MM.1S (cell line): ENCODE measurements at regions not wholly inside any gene's neighbourhood (a gene's known extent, or its start where the extent isn't known, plus 50 kb on each side); places are given as distances from the start of the nearest gene placed in this dataset.

Experiments
- DNase-seq: peaks from one replicate; pipeline ENCODE4 v3.0.0-alpha.2; 2015
- H2AFZ ChIP-seq: fragments of 300-600 bp; sonication (generic); 2 replicates; pipeline ENCODE4 v1.6.0; 2016; ENCODE audit warnings: antibody characterized with exemption, low read length
- H3F3A ChIP-seq: fragments of 300-600 bp; sonication (generic); 2 replicates; pipeline ENCODE4 v1.6.1; 2016; ENCODE audit warnings: mild to moderate bottlenecking, antibody characterized with exemption, low read length, moderate library complexity, mixed read lengths; ENCODE audit not compliant: insufficient read depth
- H3K27ac ChIP-seq: fragments of 300-600 bp; sonication (generic); 2 replicates; pipeline ENCODE4 v1.5.1; 2016; ENCODE audit warnings: mild to moderate bottlenecking, low read length
- H3K27me3 ChIP-seq: fragments of 300-600 bp; sonication (generic); replicated peaks from 2 replicates; pipeline ENCODE4 v1.6.0; 2016; ENCODE audit warnings: low read length; ENCODE audit not compliant: insufficient read depth
- H3K36me3 ChIP-seq: fragments of 300-600 bp; sonication (generic); replicated peaks from 2 replicates; pipeline ENCODE4 v1.6.1; 2016; ENCODE audit warnings: mild to moderate bottlenecking, low read length, mixed read lengths; ENCODE audit not compliant: insufficient read depth
- H3K4me1 ChIP-seq: fragments of 300-600 bp; sonication (generic); 2 replicates; pipeline ENCODE4 v1.6.1; 2016; ENCODE audit warnings: low read length, mixed read lengths
- H3K4me2 ChIP-seq: fragments of 300-600 bp; sonication (generic); 2 replicates; pipeline ENCODE4 v1.6.0; 2016; ENCODE audit warnings: low read depth, low read length
- H3K4me3 ChIP-seq: fragments of 300-600 bp; sonication (generic); 2 replicates; pipeline ENCODE4 v1.5.1; 2016; ENCODE audit warnings: low read length, mixed read lengths
- H3K79me2 ChIP-seq: fragments of 300-600 bp; sonication (generic); 2 replicates; pipeline ENCODE4 v1.6.1; 2016; ENCODE audit warnings: mixed run types, low read length, mixed read lengths
- H3K9ac ChIP-seq: fragments of 300-600 bp; sonication (generic); 2 replicates; pipeline ENCODE4 v1.6.1; 2016; ENCODE audit warnings: low read length, mixed read lengths
- H3K9me2 ChIP-seq: fragments of 300-600 bp; sonication (generic); replicated peaks from 2 replicates; pipeline ENCODE4 v1.6.1; 2016; ENCODE audit warnings: mild to moderate bottlenecking, low read length, mixed read lengths; ENCODE audit not compliant: insufficient read depth
- H3K9me3 ChIP-seq: fragments of 300-600 bp; sonication (generic); replicated peaks from 2 replicates; pipeline ENCODE4 v1.6.1; 2016; ENCODE audit warnings: mild to moderate bottlenecking, low read length, mixed read lengths; ENCODE audit not compliant: insufficient read depth
- H4K20me1 ChIP-seq: fragments of 300-600 bp; sonication (generic); 2 replicates; pipeline ENCODE4 v1.6.1; 2016; ENCODE audit warnings: mild to moderate bottlenecking, low read length, moderate library complexity, mixed read lengths; ENCODE audit not compliant: insufficient read depth
- EZH2 ChIP-seq: fragments of 300-600 bp; sonication (generic); optimal IDR thresholded peaks from 2 replicates; pipeline ENCODE3; 2017; ENCODE audit warnings: low read depth, mild to moderate bottlenecking, antibody characterized with exemption, low read length, mixed read lengths
- EZH2phosphoT487 ChIP-seq: fragments of 300-600 bp; sonication (generic); IDR thresholded peaks from 2 replicates; pipeline ENCODE4 v1.6.1; 2018; ENCODE audit warnings: antibody characterized with exemption, low read length
- TF ChIP-seq, protein P1 (sequence below): fragments of 300-600 bp; sonication (generic); IDR thresholded peaks from 2 replicates; pipeline ENCODE4 v1.5.1; 2016; ENCODE audit warnings: antibody characterized with exemption, low read length, mixed read lengths

GRCh38 chr5:3105172-3105571, 353.7 kb upstream of the IRX2 start:
- H3K4me2 ChIP-seq: no peak overlapping the region
- no peaks in the 10 kb centered on the region for H3K9me2 ChIP-seq
- H3K4me3 ChIP-seq: no peak overlapping the region
- H3K36me3 ChIP-seq: no peaks in the 10 kb centered on the region
- TF ChIP-seq EZH2phosphoT487 (no peak), EZH2 (no peak)
- TF ChIP-seq, protein P1, sequence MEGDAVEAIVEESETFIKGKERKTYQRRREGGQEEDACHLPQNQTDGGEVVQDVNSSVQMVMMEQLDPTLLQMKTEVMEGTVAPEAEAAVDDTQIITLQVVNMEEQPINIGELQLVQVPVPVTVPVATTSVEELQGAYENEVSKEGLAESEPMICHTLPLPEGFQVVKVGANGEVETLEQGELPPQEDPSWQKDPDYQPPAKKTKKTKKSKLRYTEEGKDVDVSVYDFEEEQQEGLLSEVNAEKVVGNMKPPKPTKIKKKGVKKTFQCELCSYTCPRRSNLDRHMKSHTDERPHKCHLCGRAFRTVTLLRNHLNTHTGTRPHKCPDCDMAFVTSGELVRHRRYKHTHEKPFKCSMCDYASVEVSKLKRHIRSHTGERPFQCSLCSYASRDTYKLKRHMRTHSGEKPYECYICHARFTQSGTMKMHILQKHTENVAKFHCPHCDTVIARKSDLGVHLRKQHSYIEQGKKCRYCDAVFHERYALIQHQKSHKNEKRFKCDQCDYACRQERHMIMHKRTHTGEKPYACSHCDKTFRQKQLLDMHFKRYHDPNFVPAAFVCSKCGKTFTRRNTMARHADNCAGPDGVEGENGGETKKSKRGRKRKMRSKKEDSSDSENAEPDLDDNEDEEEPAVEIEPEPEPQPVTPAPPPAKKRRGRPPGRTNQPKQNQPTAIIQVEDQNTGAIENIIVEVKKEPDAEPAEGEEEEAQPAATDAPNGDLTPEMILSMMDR: no peak
- no peaks in the 10 kb centered on the region for H3F3A ChIP-seq
- no peaks in the 10 kb centered on the region for H4K20me1 ChIP-seq
- no peak overlapping the region for H2AFZ ChIP-seq
- H3K79me2 ChIP-seq: no peaks in the 10 kb centered on the region
- no peaks in the 10 kb centered on the region for H3K27me3 ChIP-seq
- no peak overlapping the region for H3K9ac ChIP-seq
- H3K9me3 ChIP-seq: no peaks in the 10 kb centered on the region
- no peak for DNase-seq
- H3K27ac ChIP-seq: no peak overlapping the region
- no peaks in the 10 kb centered on the region for H3K4me1 ChIP-seq

- Histone ChIP-seq H3K36me3 (no peaks in the 10 kb centered on the region), H3K27me3 (no peaks in the 10 kb centered on the region), H3K9ac (no peak overlapping the region), H4K20me1 (no peaks in the 10 kb centered on the region), H2AFZ (no peak overlapping the region), H3K4me1 (no peaks in the 10 kb centered on the region), H3K4me3 (no peak overlapping the region), H3K79me2 (no peaks in the 10 kb centered on the region), H3K4me2 (no peak overlapping the region), H3K27ac (no peak overlapping the region), H3F3A (no peaks in the 10 kb centered on the region), H3K9me2 (no peaks in the 10 kb centered on the region), H3K9me3 (no peaks in the 10 kb centered on the region)
- TF ChIP-seq EZH2phosphoT487 (no peak), EZH2 (no peak)
- TF ChIP-seq, protein P1: no peak
- DNase-seq: no peak
Observed at GRCh38 chr5:3104429-3105060, 353.1 kb upstream of the IRX2 start.

GRCh38 chr5:3103262-3103811, 351.9 kb upstream of the IRX2 start:
- no peak overlapping the region for H3K27ac ChIP-seq
- H2AFZ ChIP-seq: no peak overlapping the region
- H3K9ac ChIP-seq: no peak overlapping the region
- H3K27me3 ChIP-seq: no peaks in the 10 kb centered on the region
- H3K79me2 ChIP-seq: no peaks in the 10 kb centered on the region
- H3K4me3 ChIP-seq: no peak overlapping the region
- no peak for DNase-seq
- H3F3A ChIP-seq: no peaks in the 10 kb centered on the region
- H3K36me3 ChIP-seq: no peaks in the 10 kb centered on the region
- H4K20me1 ChIP-seq: no peaks in the 10 kb centered on the region
- TF ChIP-seq, protein P1: no peak
- TF ChIP-seq EZH2 (no peak), EZH2phosphoT487 (no peak)
- H3K4me2 ChIP-seq: no peak overlapping the region
- no peaks in the 10 kb centered on the region for H3K9me2 ChIP-seq
- H3K4me1 ChIP-seq: no peaks in the 10 kb centered on the region
- no peaks in the 10 kb centered on the region for H3K9me3 ChIP-seq
